ENCODE measurements at regions not wholly inside any gene's neighbourhood (a gene's known extent, or its start where the extent isn't known, plus 50 kb on each side); places are given as distances from the start of the nearest gene placed in this dataset.

GRCh38 chr2:12164689-12165088, 418.3 kb downstream of the LPIN1 start:
- TF ChIP-seq, protein P1, sequence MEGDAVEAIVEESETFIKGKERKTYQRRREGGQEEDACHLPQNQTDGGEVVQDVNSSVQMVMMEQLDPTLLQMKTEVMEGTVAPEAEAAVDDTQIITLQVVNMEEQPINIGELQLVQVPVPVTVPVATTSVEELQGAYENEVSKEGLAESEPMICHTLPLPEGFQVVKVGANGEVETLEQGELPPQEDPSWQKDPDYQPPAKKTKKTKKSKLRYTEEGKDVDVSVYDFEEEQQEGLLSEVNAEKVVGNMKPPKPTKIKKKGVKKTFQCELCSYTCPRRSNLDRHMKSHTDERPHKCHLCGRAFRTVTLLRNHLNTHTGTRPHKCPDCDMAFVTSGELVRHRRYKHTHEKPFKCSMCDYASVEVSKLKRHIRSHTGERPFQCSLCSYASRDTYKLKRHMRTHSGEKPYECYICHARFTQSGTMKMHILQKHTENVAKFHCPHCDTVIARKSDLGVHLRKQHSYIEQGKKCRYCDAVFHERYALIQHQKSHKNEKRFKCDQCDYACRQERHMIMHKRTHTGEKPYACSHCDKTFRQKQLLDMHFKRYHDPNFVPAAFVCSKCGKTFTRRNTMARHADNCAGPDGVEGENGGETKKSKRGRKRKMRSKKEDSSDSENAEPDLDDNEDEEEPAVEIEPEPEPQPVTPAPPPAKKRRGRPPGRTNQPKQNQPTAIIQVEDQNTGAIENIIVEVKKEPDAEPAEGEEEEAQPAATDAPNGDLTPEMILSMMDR (IDR thresholded peaks at IDR 0.05): no peak
- no peak for TF ChIP-seq CEBPB (IDR thresholded peaks at IDR 0.05)
- TF ChIP-seq, protein P2, sequence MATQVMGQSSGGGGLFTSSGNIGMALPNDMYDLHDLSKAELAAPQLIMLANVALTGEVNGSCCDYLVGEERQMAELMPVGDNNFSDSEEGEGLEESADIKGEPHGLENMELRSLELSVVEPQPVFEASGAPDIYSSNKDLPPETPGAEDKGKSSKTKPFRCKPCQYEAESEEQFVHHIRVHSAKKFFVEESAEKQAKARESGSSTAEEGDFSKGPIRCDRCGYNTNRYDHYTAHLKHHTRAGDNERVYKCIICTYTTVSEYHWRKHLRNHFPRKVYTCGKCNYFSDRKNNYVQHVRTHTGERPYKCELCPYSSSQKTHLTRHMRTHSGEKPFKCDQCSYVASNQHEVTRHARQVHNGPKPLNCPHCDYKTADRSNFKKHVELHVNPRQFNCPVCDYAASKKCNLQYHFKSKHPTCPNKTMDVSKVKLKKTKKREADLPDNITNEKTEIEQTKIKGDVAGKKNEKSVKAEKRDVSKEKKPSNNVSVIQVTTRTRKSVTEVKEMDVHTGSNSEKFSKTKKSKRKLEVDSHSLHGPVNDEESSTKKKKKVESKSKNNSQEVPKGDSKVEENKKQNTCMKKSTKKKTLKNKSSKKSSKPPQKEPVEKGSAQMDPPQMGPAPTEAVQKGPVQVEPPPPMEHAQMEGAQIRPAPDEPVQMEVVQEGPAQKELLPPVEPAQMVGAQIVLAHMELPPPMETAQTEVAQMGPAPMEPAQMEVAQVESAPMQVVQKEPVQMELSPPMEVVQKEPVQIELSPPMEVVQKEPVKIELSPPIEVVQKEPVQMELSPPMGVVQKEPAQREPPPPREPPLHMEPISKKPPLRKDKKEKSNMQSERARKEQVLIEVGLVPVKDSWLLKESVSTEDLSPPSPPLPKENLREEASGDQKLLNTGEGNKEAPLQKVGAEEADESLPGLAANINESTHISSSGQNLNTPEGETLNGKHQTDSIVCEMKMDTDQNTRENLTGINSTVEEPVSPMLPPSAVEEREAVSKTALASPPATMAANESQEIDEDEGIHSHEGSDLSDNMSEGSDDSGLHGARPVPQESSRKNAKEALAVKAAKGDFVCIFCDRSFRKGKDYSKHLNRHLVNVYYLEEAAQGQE (IDR thresholded peaks at IDR 0.05): no peak
- no peak for TF ChIP-seq HOXA7 (CRISPR knock-in tag; IDR thresholded peaks at IDR 0.05)
- no peak for TF ChIP-seq POLR2A (IDR thresholded peaks at IDR 0.05; ENCODE audit: low read length)
- TF ChIP-seq HMGXB4 (CRISPR knock-in tag; IDR thresholded peaks at IDR 0.05; ENCODE audit: borderline replicate concordance): no peak
- TF ChIP-seq, protein P3, sequence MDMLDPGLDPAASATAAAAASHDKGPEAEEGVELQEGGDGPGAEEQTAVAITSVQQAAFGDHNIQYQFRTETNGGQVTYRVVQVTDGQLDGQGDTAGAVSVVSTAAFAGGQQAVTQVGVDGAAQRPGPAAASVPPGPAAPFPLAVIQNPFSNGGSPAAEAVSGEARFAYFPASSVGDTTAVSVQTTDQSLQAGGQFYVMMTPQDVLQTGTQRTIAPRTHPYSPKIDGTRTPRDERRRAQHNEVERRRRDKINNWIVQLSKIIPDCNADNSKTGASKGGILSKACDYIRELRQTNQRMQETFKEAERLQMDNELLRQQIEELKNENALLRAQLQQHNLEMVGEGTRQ (IDR thresholded peaks at IDR 0.05): no peak
- TF ChIP-seq KDM1A (IDR thresholded peaks at IDR 0.05; ENCODE audit: low read depth): no peak

All from A549 (cell line).